Astrocyte (in vitro differentiated cells and primary cell): ENCODE measurements at regions not wholly inside any gene's neighbourhood (a gene's known extent, or its start where the extent isn't known, plus 50 kb on each side); places are given as distances from the start of the nearest gene placed in this dataset.

Experiments used
- CTCF ChIP-seq: IDR thresholded peaks from 2 replicates; pipeline ENCODE4 v1.5.1; 2011; ENCODE audit warnings: low read depth, mild to moderate bottlenecking, inconsistent platforms, low read length, moderate library complexity; ENCODE audit not compliant: insufficient read depth
- EZH2 ChIP-seq: IDR thresholded peaks from 2 replicates; pipeline ENCODE4 v1.6.1; 2012; ENCODE audit warnings: mild to moderate bottlenecking, low read length, inconsistent platforms; ENCODE audit not compliant: insufficient read depth

GRCh38 chr5:62767077-62767476 lies 188.5 kb downstream of the LRRC70 start:
- no peak for TF ChIP-seq CTCF
- TF ChIP-seq EZH2, result no peak
